Hepatocyte (in vitro differentiated cells): ENCODE measurements at regions not wholly inside any gene's neighbourhood (a gene's known extent, or its start where the extent isn't known, plus 50 kb on each side); places are given as distances from the start of the nearest gene placed in this dataset.

Source experiments
- CTCF ChIP-seq: fragments of 200-600 bp; sonication (generic); IDR thresholded peaks from 2 replicates; pipeline ENCODE4 v1.5.1; 2016; ENCODE audit warnings: antibody characterized with exemption, mild to moderate bottlenecking; ENCODE audit not compliant: poor library complexity
- EZH2 ChIP-seq: fragments of 200-600 bp; sonication (generic); IDR thresholded peaks from 2 replicates; pipeline ENCODE4 v1.6.1; 2016; ENCODE audit warnings: antibody characterized with exemption, mild to moderate bottlenecking, borderline replicate concordance
- EZH2phosphoT487 ChIP-seq: fragments of 200-600 bp; sonication (generic); IDR thresholded peaks from one replicate; pipeline ENCODE4 v1.6.1; 2018; ENCODE audit warnings: antibody characterized with exemption, mild to moderate bottlenecking, low read depth, moderate library complexity; ENCODE audit not compliant: unreplicated experiment, severe bottlenecking

GRCh38 chr5:20556115-20556763 lies 568.2 kb upstream of the CDH18 start:
- TF ChIP-seq CTCF: no peak
- TF ChIP-seq EZH2: no peak
- TF ChIP-seq EZH2phosphoT487: no peak
